H1 (cell line): ENCODE measurements at regions not wholly inside any gene's neighbourhood (a gene's known extent, or its start where the extent isn't known, plus 50 kb on each side); places are given as distances from the start of the nearest gene placed in this dataset.

ENCODE experiments used
- CBX5 ChIP-seq: fragments of 300-800, 300-1000 bp; sonication (generic); IDR thresholded peaks from 2 replicates; pipeline ENCODE4 v1.7.1; 2016; ENCODE audit warnings: antibody characterized with exemption, low read length, low read depth
- CEBPB ChIP-seq: IDR thresholded peaks from 2 replicates; pipeline ENCODE4 v1.6.1; 2012; ENCODE audit warnings: low read depth, low read length
- CHD2 ChIP-seq: IDR thresholded peaks from 2 replicates; pipeline ENCODE4 v1.6.1; 2012; ENCODE audit warnings: low read length, improper control_type of control experiment
- CTCF ChIP-seq, 3 experiments: IDR thresholded peaks; 1 replicate in 2 of 3; 2 replicates in 1 of 3; pipeline versions ENCODE4 v1.5.1 to v1.6.1; 2011; ENCODE audit warnings: low read length in 3 of 3, mild to moderate bottlenecking in 3 of 3, inconsistent platforms in 2 of 3, low read depth in 1 of 3, moderate library complexity in 1 of 3; ENCODE audit not compliant: insufficient read depth in 1 of 3; ENCODE audit errors: control extremely low read depth in 1 of 3
- EZH2 ChIP-seq: fragments of 200-600 bp; sonication (generic); IDR thresholded peaks from 2 replicates; pipeline ENCODE4 v1.7.1; 2012; ENCODE audit warnings: low read depth, mild to moderate bottlenecking, moderate library complexity, low read length, inconsistent platforms; ENCODE audit not compliant: severe bottlenecking
- GTF2F1 ChIP-seq: IDR thresholded peaks from 2 replicates; pipeline ENCODE4 v1.6.1; 2012; ENCODE audit warnings: low read depth, low read length, improper control_type of control experiment, borderline replicate concordance
- HDAC6 ChIP-seq: IDR thresholded peaks from one replicate; pipeline ENCODE4 v1.7.1; 2012; ENCODE audit warnings: low read depth, mild to moderate bottlenecking, inconsistent platforms, low read length, moderate library complexity
- POLR2A ChIP-seq, 2 experiments: IDR thresholded peaks; 1 replicate in 1 of 2; 2 replicates in 1 of 2; pipeline ENCODE4 v1.6.1; 2011; ENCODE audit warnings: low read depth in 2 of 2, low read length in 2 of 2, mild to moderate bottlenecking in 2 of 2; ENCODE audit errors: control extremely low read depth in 1 of 2
- POLR2AphosphoS5 ChIP-seq: IDR thresholded peaks from 2 replicates; pipeline ENCODE4 v1.6.1; 2011; ENCODE audit warnings: low read depth, low read length
- RAD21 ChIP-seq, 2 experiments: IDR thresholded peaks in 1 of 2; conservative IDR thresholded peaks in 1 of 2; 2 replicates each; pipeline ENCODE4 v1.6.1; 2011; ENCODE audit warnings: low read depth in 2 of 2, low read length in 2 of 2, improper control_type of control experiment in 1 of 2, inconsistent platforms in 1 of 2, mild to moderate bottlenecking in 1 of 2, moderate library complexity in 1 of 2
- TAF7 ChIP-seq: optimal IDR thresholded peaks from 2 replicates; pipeline ENCODE3; 2011; ENCODE audit warnings: low read depth, mild to moderate bottlenecking, inconsistent platforms, low read length, moderate library complexity, borderline replicate concordance

GRCh38 chr6:2485116-2485515 is 239.7 kb upstream of the GMDS start:
- no peak for TF ChIP-seq CTCF (IDR thresholded peaks at IDR 0.05; ENCODE audit: control extremely low read depth in 1 of 3, insufficient read depth in 1 of 3, low read depth in 1 of 3, low read length in 3 of 3)
- no peak for TF ChIP-seq POLR2AphosphoS5
- no peak for TF ChIP-seq EZH2
- no peak for TF ChIP-seq CHD2
- no peak for TF ChIP-seq TAF7
- TF ChIP-seq GTF2F1, result no peak
- TF ChIP-seq POLR2A (IDR thresholded peaks at IDR 0.05; ENCODE audit: control extremely low read depth in 1 of 2, low read depth in 2 of 2, low read length in 2 of 2), result no peak
- TF ChIP-seq CEBPB, result no peak
- TF ChIP-seq RAD21 (IDR thresholded peaks at IDR 0.05 in 1 of 2, conservative IDR thresholded peaks at IDR 0.05 in 1 of 2; ENCODE audit: low read depth in 2 of 2, low read length in 2 of 2), result no peak
- no peak for TF ChIP-seq CBX5
- TF ChIP-seq HDAC6, result no peak
